HG03439 (cell line): ENCODE measurements at regions not wholly inside any gene's neighbourhood (a gene's known extent, or its start where the extent isn't known, plus 50 kb on each side); places are given as distances from the start of the nearest gene placed in this dataset.

ENCODE experiments used
- ATAC-seq: cut with Tn5 transposase; IDR thresholded peaks from one replicate; pipeline ENCODE4 v1.9.1; 2021; ENCODE audit warnings: mild to moderate bottlenecking, moderate library complexity; ENCODE audit not compliant: unreplicated experiment

DNA sequence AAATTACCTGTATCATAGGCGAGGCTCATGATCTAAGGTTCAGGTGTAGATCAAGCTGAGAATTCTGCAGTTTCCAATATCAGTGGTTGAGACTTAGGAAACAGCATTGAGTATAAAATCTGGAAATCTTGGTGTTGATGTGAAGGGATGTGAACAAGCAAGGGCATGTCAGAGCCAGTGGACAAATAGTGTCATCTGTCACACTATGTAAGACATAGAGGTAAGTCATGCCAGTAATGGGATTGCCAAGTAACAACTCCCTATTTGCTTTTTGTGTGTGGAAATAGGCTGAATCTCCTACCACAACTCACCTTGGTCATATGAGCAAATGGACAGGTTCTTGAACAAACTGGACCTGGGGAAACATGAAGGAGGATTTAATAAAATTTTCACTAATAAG is 334.5 kb upstream of the EMCN start:
- ATAC-seq = no peak

DNA sequence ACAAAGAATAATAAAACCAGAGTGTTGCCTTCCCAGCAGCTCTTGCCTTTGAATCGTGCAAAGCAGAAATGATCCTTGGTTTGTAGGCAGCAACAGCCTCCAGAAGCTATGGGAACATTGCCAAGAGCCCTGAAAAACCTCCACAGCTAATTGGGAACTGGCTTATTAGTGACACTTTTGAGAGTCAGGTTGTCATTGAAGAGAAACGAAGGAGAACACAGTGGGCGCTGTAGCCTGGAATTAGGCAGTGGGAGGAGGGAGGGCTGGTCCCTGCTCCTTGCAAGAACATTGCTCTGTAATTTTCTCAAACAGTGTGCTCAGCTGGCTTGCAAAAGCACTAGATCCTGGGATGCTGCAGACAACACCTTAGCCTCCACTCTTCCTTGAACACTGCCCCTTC is 331.5 kb upstream of the EMCN start:
- no peak for ATAC-seq

DNA sequence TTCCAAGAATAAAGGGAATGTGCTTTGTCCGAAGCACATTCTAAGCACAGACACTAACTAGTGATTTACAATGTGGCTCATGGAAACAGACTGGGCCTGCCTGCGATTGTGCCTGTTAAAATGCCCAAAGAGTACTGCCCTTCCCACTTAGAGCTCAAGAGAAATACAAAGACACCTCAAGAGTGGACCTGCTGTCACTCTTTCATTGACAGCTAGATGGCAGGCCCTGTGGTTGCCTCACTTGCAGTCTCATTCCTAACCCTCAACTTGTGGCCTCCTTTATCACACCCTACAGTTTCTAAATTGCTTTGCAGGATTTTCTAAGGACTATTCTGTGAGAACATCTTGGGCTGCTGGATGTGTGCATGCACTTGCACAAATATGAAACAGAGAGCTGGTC is 331.0 kb upstream of the EMCN start:
- no peak for ATAC-seq

DNA sequence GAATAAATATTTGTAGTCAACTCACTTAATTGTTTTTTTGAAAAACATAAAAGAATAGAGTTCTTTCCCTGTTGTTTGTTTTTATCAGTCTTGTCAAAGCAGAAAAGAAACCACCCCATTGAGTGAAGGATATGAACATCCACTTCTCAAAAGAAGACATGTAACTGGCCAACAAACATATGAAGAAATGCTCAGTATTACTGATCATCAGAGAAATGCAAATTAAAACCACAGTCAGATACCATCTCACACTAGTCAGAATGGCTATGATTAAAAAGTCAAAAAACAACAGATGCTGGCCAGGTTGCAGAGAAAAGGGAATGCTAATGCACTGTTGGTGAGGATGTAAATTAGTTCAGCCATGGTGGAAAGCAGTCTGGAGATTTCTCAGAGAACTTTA is 326.1 kb upstream of the EMCN start:
- ATAC-seq = peak; percentile 76

DNA sequence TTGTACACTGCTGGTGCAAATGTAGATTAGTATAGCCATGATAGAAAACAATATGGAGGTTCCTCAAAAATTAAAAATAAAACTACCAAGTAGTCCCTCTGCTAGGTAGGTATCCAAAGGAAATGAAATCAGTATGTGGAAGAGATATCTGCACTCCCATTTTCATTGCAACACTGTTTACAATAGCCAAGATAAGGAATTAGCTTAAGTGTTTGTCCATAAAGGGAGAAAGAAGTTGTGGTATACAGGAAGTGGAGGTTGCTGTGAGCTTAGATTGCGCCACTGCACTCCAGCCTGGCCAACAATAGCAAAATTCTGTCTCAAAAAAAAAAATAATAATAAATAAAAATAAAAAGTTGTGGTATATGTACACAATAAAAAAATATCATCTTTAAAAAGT is 325.0 kb upstream of the EMCN start:
- no peak for ATAC-seq

DNA sequence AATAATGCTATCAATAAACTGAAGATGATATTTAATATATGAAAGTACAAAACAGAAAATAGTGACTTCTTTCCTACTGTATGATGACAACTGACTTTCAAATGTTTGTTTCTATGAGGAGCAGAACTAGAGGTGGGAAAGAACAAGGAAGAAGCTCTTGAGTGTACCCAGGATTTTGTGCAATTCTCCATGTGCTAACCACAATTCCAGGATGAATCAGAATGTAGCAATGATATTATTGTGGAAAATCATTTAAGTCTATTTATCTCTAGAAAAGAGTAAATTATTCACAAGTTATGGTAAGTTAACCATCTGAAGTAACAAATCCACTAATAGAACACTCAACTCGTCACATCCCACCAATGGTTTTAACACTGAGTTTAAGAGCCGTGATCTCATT is 324.1 kb upstream of the EMCN start:
- no peak for ATAC-seq

DNA sequence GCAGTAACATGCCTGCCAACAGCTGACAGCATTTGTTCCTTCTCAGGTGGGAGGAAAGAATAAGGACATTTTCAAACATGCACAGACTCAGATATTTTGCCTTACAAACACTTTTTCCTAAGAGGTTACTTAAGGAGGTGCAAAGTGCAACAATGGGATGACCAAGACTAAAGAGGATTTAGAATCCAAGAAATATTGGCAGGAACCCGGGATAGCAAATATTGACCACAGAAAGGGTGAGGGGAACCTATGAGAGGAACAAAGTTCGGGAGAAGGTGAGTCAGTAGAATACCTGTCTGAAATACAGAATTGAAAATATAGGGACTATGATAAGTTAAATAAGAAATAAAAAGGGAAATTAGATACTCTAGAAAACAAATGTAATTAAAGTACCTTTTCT is 321.9 kb upstream of the EMCN start:
- no peak for ATAC-seq

DNA sequence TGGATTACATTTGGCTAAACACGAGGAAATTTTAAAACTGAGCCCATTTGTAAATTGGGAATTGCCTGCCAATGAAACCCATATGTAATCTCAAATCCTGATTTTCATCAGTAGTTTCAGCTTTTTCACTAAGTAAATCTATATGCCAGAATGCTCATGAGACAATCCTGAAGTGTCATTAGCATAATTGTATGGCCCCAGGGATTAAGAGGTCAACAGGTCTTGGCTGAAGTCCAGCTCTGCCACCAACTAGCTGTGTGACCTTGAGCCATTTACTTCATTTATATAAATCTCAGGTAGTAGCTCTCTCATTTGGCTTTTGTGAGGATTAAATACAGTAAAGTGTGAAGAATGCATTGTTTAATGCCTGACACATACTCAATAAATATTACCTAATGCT is 320.5 kb upstream of the EMCN start:
- no peak for ATAC-seq

DNA sequence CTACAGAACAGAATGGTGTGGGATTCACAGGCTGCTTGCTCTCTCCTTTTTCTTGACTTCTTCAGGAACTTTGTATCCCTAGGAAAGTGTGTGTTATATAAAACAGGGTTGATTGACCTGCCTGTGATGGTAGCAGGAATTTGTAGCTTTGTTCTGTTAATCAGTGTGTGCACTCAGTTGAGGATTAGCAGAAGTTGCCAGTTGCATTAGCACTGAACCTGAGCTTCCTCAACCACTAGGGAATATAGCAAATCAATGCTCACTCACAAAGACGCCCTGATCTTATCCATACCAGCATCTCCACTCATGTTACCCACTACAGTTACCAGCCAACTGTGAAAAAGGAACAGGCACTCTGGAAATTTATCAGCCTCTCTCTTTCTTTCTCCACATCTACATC is 319.1 kb upstream of the EMCN start:
- ATAC-seq = no peak

DNA sequence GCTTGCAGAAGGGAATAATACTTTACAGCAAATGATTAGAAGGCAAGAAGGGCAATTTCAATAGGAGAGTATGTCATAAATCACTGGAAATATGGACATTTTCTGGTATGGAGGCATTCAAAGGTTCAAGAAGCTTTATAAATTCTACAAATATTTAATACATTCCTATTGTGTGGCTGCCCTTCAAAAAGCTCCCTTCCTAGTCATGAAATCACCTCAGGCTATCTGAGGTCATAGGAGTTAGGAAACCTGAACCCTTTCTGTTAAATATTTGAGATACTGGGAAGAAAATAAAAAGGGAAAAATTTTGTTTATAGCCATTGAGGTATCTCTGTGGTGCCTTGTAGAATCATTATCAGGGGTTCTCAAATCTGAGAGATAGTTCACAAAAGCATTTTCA is 316.8 kb upstream of the EMCN start:
- no peak for ATAC-seq

DNA sequence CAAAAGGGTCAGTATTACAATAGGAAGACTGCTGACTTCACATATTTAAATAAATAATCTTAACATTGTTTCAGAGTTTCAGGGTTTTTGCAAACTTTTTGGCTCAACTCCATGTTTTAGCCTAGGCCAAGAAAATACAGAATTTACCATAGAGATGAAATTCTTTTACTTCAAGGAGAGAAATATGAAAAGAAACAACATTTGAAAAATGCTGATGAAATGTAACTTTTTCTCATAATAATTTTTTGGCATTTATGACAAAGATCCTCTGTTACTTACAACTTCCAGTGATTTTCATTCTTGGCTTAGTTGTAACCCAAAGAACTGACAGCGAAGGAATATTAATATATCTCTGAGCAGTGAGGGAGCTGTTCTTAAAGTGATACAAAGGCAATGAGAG is 316.1 kb upstream of the EMCN start:
- no peak for ATAC-seq

DNA sequence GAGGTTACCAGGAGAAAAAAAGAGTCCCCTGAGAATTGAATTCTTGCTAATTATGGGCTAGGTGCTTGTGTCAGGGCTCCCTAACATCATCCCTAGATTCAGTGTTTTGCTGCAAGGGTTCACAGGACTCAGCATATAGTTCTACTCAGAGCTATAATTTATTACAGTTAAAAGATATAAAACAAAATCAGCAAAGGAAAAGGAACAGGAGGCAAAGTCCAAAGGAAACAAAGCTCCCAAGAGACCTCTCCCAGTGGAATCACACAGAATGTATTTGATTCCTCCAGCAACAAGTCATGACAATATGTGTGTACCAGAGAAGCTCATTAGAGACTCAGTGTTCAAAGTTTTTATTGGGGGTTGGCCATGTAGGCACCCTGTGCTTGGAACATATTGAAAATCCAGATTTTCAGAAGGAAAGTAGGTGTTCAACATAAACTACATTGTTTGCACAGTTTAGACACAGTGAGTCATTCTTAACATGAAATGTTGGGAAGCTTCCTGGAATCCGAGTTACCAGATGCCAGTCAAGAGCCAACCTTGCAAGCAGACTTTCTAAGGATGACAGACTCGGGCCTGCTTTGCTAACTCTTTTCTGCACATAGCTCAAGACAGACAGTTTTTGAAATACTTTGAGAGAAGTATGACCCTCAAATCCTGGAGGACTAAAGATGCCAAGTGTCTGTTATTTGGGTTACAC is 311.3 kb upstream of the EMCN start:
- ATAC-seq = no peak

DNA sequence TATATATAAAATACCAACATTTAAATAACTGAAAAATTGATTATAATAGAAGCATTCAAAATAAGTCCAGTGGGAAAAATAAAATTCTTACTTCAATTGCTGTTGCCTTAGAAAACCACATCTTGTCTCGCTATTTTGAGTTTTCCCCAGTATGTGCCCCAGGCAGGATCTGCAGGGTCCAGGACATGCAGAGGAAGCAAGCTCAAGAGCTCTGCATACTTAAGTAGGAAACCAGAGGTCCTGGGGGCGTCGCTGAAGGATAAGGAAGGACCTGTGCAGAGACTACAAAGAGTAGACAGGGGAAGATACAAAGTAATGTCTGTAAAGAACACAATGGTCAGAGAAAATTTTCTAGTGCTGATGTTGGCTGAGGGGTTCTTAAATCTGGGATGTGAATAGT is 310.5 kb upstream of the EMCN start:
- no peak for ATAC-seq

DNA sequence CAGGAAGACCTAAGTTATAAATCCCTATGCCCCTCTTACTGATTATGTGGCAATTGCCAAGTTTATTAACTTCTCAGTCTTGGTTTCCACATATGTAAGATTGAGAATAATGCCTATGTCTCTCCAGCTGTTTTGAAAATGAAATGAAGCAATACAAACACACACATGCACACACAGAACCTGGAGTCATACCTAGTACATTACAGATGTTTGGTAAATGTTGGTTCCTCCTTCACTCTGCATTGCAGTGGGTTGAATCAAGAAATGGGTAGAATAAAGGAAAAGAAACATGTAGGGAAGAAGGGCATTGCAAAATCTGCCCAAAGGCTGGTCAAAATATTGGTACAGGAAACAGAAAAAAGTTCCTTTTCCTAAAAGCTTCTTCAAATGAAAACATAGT is 309.9 kb upstream of the EMCN start:
- no peak for ATAC-seq

DNA sequence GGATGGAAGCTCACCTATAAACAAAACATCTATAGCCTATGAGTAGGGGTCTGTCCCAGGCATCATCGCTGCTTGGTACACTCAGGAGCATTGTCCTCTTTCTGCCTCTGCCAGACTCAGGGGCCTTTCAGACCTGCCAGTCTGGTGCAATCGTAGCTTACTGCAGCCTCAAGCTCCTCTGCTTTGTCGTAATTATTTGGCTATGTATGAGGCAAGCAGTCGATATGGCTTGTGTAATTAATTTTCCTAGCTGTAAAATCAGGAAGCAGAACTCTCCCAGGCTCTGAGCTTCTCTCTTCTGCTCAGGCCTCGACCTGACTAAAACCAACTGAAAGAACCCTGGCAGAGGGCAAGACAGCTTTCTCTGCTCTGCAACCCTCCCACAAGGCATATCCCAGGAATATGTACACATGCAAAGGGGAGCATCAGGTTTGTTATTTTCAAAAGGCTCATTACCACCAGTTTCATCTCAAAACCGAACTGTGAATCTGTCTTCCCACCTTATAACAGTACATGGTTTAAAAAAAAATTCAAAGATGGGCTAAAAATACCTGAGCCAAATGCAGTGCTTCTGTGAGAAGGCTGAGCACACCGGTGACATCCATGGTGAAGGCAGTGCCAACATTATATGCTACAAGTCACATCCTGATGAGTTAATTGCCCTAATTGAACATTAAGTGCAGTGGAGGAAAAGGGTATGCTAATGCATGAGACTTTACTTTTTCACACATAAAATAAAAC is 309.2 kb upstream of the EMCN start:
- no peak for ATAC-seq

DNA sequence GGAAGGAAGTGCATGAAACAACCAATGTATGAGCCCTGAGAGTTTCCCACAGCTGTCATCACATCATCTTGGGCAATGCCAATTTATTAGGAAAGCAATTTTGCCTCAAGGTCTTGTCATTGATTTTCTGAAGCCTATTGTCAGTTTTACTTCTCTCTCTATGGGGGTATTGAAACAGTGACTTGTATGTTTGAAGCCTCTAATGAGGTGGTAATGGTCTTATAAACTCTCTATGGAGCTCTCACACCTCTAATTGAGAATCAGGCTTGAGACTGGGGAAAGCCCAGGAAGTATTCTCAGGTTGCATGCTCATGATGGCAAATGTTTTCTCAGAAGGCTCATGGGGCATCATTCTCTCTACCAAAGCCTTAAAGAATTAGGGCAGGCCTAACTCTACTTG is 308.2 kb upstream of the EMCN start:
- ATAC-seq = no peak

DNA sequence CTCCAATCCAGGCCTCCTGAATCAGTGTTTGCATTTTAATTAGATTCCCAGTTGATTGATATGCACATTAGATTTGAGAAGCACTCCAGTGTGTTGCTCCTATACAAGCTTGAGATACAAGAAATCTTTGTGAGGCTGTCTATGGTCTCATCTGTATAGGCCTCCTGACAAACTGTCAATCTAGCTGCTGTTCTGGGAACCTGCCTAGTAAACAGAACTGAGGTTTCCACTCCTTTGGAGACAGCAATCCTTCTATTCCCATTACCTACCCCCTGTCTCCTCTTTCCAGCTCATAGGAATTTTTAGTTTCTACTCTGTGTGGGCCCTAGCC is 306.1 kb upstream of the EMCN start:
- no peak for ATAC-seq

DNA sequence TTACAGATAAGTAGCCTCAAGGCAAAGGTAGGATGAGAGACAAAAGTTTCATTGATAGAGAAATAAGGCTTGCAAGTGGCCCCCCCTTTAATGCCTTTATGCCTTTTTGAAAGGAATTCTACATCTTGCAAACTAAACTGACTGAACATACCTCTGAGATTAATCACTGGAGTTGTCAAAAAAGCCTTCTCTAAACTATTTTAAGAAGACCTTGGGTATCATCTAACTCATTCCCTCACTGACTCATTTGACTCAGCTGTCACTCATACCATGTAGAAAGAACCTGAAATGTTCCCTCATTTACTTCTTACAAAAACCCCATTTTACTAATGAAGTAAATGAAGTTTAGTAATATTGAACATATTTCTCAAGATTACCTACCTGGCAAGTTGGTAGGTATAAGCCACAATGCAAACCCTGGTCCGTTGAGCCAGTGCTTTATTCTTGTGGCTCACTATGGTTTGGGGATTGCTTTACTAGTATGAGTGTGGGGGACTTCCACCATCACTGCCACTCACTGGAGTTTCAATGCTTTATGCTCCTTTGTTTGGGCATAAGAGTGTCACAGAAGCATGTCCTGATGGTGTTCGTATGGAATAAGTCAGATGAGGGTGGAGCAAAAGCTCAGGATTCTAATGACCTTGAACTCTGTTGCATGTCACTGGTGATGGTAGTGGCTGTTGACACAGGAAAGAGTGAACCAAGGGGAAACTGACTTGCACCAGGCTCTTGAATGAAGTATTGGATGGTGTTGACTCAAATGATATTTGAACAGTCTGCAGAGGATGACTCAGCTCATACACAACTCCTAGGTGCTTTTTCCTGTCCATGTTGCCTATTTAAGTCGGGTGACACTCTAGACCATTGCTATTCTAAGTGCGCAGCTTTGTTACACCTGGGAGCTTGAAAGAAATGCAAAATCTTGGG is 305.5 kb upstream of the EMCN start:
- peak; percentile 88 for ATAC-seq

DNA sequence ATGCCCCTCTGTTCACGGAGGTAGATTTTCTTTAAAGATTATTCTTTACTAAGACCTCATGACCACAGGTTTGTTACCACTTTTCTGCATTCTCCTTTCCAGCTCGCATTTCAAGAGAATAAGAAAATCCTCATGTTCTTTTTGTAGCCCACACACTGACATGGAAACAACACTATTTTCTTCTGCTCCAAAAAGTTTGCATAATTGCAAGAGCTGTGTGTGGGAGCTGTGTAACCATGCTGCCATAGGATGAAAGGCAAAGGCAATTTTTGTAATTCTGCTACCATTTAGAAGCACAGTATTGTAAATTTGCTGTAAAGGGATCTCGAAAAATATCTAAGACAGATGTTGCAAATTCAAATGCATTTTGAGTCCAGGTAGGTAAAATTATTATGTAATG is 302.4 kb upstream of the EMCN start:
- no peak for ATAC-seq

DNA sequence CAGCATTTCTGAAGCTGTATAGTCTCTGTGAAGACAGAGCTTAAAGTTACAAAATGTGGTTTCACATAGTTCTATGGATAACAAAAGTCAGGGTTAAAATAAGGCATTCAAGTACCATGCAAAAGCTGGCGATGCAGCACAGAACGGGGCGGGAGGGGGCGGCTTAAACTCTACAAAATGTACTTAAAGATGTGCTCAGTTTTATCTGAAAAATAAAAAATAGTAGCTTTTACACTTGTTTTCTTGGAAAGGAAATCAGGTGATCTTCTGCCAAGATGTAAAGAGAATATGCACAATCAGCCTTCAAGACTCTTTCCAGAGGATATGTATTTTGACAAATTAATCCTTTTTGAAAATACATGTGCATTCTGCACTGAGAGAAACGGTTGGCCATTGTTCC is 301.7 kb upstream of the EMCN start:
- no peak for ATAC-seq

DNA sequence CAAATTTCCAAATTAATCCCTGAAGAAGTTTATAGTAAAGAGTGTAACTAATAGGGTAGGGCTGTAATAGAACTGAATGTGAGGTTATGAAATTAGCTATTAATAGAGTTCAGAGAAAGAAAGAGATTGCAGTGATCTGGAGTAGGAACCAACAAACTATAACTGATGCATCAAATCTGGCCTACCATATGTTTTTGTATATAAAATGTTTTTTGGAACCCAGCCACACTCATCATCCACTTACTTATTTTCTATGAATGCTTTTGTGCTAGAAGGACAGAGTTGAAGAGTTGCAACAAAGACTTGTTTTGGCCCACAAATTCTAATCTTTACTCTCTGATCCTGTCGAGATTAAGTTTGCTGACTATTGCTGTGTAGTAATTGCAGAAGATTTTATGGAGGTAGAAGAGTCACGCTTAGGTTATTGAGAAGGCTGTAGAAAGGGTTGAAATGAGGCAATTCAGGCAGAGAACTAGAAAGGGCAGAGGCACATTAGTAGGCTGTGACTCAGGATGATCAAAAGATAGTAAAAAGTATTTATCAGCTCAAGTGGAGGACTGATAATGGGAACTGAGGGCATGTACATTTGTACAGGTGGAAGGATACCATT is 298.7 kb upstream of the EMCN start:
- ATAC-seq = no peak

DNA sequence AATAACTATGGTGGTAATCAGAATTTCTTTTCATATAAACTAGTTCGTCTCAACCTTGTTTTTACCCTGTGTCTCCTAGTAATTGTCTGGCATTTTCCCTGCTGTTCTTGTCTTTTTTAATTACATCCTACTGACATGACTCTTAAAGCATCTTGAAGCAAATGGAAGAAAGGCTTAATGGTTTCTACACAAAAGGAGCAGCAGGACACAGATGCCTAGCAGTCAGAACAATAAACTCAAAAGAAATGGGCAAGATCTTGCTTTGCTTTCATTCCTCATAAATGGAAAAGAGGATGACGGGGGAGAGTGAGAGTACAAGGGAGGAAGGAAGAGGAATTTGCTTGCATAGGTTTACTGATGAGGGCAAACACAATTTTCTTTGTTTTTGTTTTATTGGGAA is 293.2 kb upstream of the EMCN start:
- no peak for ATAC-seq
